Adrenal gland (tissue), 5 donors: ENCODE measurements at regions not wholly inside any gene's neighbourhood (a gene's known extent, or its start where the extent isn't known, plus 50 kb on each side); places are given as distances from the start of the nearest gene placed in this dataset.

Experiments used
- POLR2A ChIP-seq, 2 donors: fragments of 450-650 bp; IDR thresholded peaks; one replicate each; pipeline ENCODE4 v1.6.1; 2017; ENCODE audit warnings: antibody characterized with exemption in 2 of 2, mild to moderate bottlenecking in 2 of 2, moderate library complexity in 1 of 2
- TF ChIP-seq, protein P1 (sequence below), 6 experiments: fragments of 450-650 bp in 4 of 6; fragments of 200-600 bp in 2 of 6; sonication (generic) in 1 of 6; IDR thresholded peaks; 1 replicate in 5 of 6; 2 replicates in 1 of 6; pipeline versions ENCODE4 v1.5.1 to v1.8.0; 2016 to 2021; ENCODE audit warnings: antibody characterized with exemption in 6 of 6, mild to moderate bottlenecking in 2 of 6, moderate library complexity in 1 of 6
- donor health status: DM: no; HTN: no; CAD: no.

DNA sequence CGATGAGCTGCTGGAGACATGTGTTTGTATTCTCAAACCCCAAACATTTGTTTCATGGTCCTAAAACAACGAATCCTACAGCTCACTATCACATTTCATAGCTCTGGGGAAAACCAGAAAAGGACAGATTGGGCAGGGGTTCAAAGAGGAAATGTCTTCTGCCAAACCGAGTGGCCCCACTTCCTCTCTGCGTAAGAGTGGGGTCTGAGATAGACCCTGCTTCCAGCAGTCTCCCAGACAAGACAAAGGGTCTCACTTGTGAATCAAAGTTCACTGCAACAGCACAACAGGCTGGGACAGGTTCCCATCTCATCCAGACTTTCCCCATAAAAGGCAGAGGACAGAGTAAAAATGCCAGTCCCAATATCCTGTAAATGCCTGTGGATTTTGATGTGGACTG lies 276.2 kb upstream of the SLC24A2 start:
- TF ChIP-seq, protein P1, sequence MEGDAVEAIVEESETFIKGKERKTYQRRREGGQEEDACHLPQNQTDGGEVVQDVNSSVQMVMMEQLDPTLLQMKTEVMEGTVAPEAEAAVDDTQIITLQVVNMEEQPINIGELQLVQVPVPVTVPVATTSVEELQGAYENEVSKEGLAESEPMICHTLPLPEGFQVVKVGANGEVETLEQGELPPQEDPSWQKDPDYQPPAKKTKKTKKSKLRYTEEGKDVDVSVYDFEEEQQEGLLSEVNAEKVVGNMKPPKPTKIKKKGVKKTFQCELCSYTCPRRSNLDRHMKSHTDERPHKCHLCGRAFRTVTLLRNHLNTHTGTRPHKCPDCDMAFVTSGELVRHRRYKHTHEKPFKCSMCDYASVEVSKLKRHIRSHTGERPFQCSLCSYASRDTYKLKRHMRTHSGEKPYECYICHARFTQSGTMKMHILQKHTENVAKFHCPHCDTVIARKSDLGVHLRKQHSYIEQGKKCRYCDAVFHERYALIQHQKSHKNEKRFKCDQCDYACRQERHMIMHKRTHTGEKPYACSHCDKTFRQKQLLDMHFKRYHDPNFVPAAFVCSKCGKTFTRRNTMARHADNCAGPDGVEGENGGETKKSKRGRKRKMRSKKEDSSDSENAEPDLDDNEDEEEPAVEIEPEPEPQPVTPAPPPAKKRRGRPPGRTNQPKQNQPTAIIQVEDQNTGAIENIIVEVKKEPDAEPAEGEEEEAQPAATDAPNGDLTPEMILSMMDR (IDR thresholded peaks at IDR 0.05): no peak
- TF ChIP-seq POLR2A (IDR thresholded peaks at IDR 0.05): no peak
